ENCODE measurements at regions not wholly inside any gene's neighbourhood (a gene's known extent, or its start where the extent isn't known, plus 50 kb on each side); places are given as distances from the start of the nearest gene placed in this dataset.
"Not testable (repeated sequence)": the region's sequence is repeated elsewhere in the genome, so short reads cannot be mapped to it uniquely, and the experiment has no call there.

GRCh38 chr6:125431971-125432370 is 130.2 kb upstream of the HDDC2 start:
- DNase-seq (ENCODE audit: low spot score), result no peak

GRCh38 chr6:125432963-125433362 is 131.2 kb upstream of the HDDC2 start:
- DNase-seq (ENCODE audit: low spot score), result no peak

GRCh38 chr6:125434760-125435159 is 133.0 kb upstream of the HDDC2 start:
- DNase-seq (ENCODE audit: low spot score), result no peak

- no peak for DNase-seq (ENCODE audit: low spot score)
Measured at GRCh38 chr6:125439512-125439911, 137.7 kb upstream of the HDDC2 start.

GRCh38 chr6:125444006-125444923 is 142.5 kb upstream of the HDDC2 start:
- DNase-seq (ENCODE audit: low spot score), result peak; percentile 25

- DNase-seq (ENCODE audit: low spot score), result no peak
Measured at GRCh38 chr6:125445054-125445453, 143.3 kb upstream of the HDDC2 start.

- no peak for DNase-seq (ENCODE audit: low spot score)
Measured at GRCh38 chr6:125446011-125446410, 144.2 kb upstream of the HDDC2 start.

- no peak for DNase-seq (ENCODE audit: low spot score)
Measured at GRCh38 chr6:125451750-125452149, 150.0 kb upstream of the HDDC2 start.

GRCh38 chr6:125453516-125453915 is 151.7 kb upstream of the HDDC2 start:
- DNase-seq (ENCODE audit: low spot score), result no peak

- no peak for DNase-seq (ENCODE audit: low spot score)
Measured at GRCh38 chr6:125454351-125454750, 152.6 kb upstream of the HDDC2 start.

- DNase-seq (ENCODE audit: low spot score), result not testable (repeated sequence)
Measured at GRCh38 chr6:125458493-125458892, 156.7 kb upstream of the HDDC2 start.

GRCh38 chr6:125465332-125465731 is 163.6 kb upstream of the HDDC2 start:
- not testable (repeated sequence) for DNase-seq (ENCODE audit: low spot score)

GRCh38 chr6:125469915-125470314 is 168.1 kb upstream of the HDDC2 start:
- no peak for DNase-seq (ENCODE audit: low spot score)

- DNase-seq (ENCODE audit: low spot score), result no peak
Measured at GRCh38 chr6:125471667-125472066, 169.9 kb upstream of the HDDC2 start.

- no peak for DNase-seq (ENCODE audit: low spot score)
Measured at GRCh38 chr6:125474061-125474460, 172.3 kb upstream of the HDDC2 start.

- DNase-seq (ENCODE audit: low spot score), result no peak
Measured at GRCh38 chr6:125477156-125477555, 175.4 kb upstream of the HDDC2 start.

GRCh38 chr6:125477844-125478243 is 176.1 kb upstream of the HDDC2 start:
- no peak for DNase-seq (ENCODE audit: low spot score)

GRCh38 chr6:125480146-125480545 is 178.4 kb upstream of the HDDC2 start:
- no peak for DNase-seq (ENCODE audit: low spot score)

GRCh38 chr6:125480571-125480970 is 178.8 kb upstream of the HDDC2 start:
- no peak for DNase-seq (ENCODE audit: low spot score)

GRCh38 chr6:125481056-125481455 is 179.3 kb upstream of the HDDC2 start:
- no peak for DNase-seq (ENCODE audit: low spot score)

- no peak for DNase-seq (ENCODE audit: low spot score)
Measured at GRCh38 chr6:125485757-125486156, 184.0 kb upstream of the HDDC2 start.

GRCh38 chr6:125486881-125487280 is 185.1 kb upstream of the HDDC2 start:
- DNase-seq (ENCODE audit: low spot score), result peak; percentile 37

- DNase-seq (ENCODE audit: low spot score), result no peak
Measured at GRCh38 chr6:125489579-125490285, 188.0 kb upstream of the HDDC2 start.

Measured in pons (tissue), 1 donor.